Upper lobe of left lung (tissue), 4 donors: ENCODE measurements at regions not wholly inside any gene's neighbourhood (a gene's known extent, or its start where the extent isn't known, plus 50 kb on each side); places are given as distances from the start of the nearest gene placed in this dataset.

Experiments used
- POLR2A ChIP-seq, 4 donors: fragments of 450-650 bp; IDR thresholded peaks; one replicate each; pipeline ENCODE4 v1.5.1; 2016 to 2017; ENCODE audit warnings: antibody characterized with exemption in 4 of 4, mild to moderate bottlenecking in 2 of 4
- TF ChIP-seq, protein P1 (sequence below), 6 experiments: fragments of 450-650 bp in 4 of 6; fragments of 200-600 bp in 2 of 6; sonication (generic) in 2 of 6; IDR thresholded peaks; one replicate each; pipeline ENCODE4 v1.5.1; 2016 to 2019; ENCODE audit warnings: antibody characterized with exemption in 6 of 6

- TF ChIP-seq, protein P1, sequence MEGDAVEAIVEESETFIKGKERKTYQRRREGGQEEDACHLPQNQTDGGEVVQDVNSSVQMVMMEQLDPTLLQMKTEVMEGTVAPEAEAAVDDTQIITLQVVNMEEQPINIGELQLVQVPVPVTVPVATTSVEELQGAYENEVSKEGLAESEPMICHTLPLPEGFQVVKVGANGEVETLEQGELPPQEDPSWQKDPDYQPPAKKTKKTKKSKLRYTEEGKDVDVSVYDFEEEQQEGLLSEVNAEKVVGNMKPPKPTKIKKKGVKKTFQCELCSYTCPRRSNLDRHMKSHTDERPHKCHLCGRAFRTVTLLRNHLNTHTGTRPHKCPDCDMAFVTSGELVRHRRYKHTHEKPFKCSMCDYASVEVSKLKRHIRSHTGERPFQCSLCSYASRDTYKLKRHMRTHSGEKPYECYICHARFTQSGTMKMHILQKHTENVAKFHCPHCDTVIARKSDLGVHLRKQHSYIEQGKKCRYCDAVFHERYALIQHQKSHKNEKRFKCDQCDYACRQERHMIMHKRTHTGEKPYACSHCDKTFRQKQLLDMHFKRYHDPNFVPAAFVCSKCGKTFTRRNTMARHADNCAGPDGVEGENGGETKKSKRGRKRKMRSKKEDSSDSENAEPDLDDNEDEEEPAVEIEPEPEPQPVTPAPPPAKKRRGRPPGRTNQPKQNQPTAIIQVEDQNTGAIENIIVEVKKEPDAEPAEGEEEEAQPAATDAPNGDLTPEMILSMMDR (IDR thresholded peaks at IDR 0.05), result no peak
- TF ChIP-seq POLR2A (IDR thresholded peaks at IDR 0.05), result no peak
Observed at GRCh38 chr5:89302102-89302891, 419.3 kb upstream of the MEF2C start.
